ENCODE measurements at regions not wholly inside any gene's neighbourhood (a gene's known extent, or its start where the extent isn't known, plus 50 kb on each side); places are given as distances from the start of the nearest gene placed in this dataset.

DNA sequence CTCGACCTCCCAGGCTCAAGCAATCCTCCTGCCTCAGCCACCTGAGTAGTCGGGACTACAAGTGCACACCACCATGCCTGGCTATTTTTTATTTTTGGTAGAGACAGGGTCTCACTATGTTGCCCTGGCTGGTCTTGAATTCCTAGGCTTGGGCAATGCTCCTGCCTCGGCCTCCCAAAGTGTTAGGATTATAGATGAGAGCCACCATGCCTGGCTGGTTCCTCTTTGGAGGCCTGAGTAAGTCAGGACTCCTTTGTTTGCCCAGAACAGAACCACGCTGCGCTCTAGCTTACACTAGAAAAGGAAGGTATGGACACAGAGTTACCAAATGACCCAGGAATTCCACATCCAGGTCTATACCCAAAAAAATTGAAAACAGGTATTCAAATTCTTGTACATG, 135.9 kb upstream of the SLC1A4 start:
- DNase-seq: no peak

DNA sequence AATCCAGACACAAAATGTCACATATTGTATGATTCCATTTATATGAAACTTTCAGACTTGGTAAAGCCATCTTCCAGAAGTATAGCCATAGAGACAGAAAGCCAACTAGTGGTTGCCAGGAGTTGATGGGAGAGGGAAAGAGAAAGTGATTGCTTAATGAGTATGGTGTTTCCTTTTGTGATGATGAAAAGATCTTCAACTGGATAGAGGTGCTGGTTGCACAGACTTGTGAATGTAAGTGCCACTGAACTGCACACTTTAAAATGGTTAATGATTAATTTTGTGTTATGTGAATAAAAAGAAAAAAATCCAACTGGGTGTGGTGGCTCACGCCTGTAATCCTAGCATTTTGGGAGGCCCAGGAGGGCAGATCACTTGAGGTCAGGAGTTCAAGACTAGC, 135.3 kb upstream of the SLC1A4 start:
- no peak for DNase-seq

DNA sequence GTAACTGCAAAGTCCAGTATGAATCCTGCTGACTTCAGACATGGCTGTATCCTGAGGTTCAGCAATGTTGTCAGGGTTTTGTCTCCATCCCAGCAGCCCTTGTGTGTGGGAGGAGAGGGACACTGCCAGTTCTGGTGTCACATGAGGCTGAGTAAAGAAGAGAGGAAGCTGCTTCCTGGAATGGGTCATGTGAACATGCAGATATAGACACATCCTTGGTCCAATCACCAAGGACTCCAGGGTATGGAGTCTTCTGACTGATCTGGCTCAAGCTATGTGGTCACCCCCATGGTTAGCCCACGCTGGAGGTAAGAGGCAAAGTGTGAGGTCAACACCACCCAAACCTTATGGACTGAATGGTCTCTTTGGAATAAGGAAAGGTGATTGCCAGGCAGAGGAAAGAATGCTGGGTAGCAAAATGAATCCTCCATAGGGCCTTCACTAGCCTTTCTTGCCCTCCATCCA, 134.4 kb upstream of the SLC1A4 start:
- peak in 1 of 3 donors; percentile 39 for DNase-seq

DNA sequence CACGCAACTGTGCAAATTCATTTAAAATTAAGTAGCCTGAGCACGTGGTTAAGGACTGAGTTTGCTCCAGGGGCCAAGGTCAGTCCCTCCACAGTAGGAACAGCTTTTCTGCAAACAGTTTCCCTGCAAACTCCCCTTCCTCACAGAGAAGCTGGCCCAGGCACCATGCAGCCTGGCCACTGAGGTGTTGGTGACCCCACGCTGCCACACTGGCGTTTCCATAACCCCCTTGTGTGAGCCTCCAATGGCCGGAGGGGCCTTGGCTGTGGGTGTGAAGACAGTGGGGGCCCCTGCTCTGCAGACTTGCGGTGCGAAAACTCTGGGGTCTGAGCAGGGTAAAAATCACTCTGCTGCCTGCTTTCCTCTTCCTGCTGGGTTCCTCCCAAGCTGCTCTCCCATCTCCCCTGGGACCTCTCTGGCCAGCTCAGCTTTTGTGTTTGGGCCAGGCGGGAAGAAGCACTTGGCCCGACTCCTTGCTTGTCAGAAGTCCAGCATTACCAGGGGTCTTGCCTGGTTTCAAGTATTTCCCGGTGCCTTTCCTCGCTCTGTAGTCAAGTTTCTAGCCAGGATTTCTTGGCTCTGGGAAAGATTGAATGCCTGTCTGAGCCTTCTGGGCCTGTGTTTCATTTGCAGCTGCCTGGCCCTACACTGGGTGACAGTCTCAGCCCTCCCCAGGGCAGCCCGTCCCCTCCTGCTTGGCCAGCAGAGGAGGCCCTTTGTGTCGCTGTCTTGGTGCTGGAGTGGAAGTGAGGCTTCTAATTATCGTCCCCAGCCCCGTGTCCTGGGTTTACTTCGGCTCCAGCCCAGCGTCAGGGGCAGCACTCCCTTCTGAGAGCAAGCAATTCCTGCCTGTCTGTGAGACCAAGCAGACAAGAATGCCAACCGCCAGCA, 131.4 kb upstream of the SLC1A4 start:
- DNase-seq: peak in 2 of 3 donors; percentile 55 to 79

DNA sequence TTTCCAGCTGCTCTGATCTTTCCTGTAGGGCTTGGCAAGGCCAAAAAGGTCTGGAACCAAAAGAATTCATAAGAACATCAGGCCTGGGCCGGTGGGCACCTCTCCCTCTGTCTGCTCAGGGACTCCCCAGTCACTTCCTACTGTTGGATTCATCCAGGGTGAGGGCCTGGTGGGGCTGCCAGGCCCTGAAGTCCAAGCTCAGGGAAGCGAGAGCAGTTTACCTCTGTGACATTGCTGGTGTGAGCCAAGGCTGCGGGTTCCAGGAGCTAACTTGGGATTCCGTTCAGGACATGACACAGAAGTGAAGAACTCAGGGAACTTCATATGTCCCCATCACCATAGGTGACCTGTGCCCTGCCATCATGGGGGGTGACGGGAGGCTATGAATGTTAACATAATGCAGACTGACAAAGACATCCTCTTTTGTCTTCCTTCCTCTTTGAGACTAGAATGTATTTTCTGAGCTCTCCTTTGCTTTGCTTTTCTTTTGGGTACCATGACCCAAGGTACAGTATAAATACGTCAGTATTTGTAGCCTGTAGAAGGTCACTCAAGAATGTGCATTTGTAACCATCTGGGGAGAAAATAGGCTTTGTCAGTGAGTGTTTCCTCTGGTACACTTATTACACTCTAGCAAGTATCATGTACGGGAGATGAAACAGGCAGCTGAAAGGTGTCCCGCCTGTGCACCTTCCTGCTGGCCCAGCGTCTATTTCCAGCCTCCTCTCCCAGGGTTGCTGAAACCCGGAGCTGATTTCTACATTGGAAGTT, 130.5 kb upstream of the SLC1A4 start:
- DNase-seq: peak in 1 of 3 donors; percentile 45

DNA sequence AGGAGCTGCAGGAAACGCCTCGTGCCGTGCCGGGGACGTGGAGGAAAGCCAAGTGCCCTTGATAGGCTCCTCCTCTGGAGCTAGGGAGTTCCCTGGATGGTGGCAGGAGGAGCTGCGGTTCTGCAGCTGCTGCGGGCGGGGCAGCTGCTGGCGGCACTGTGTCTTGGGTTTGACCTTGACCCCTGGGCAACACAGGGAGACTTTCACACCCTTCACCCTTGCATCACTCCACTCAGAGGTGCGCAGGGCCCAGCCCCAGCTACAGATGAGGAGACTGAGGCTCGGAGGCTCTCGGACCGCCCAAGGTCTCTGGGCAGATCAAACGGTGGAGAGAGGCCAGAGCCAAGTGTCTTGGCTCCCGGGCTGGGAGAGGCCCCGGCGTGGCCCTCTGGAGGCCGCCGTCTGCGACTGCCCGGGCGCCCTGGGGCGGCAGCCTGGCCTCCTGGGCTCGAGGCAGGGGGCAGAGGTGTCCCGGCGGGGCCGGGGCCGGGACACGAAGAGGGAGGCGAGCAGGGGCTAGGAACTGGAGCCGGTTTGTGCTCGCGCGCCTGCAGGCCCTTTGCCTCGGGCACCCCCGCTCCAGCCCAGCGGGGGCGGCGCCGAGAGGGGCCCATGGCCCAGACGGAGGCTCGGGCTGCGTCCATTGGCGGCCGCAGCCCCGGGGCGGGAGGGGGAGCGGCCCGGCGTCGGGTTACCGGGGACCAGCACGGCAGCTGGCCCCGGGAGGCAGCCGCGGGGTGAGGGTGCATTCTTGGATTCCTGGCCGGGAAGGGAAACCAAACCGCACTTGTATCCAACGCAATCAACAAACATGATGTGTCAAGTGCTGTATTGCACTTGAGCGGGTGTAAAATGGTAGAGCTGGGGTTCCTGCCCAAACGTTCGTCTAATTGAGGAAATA, 129.6 kb upstream of the SLC1A4 start:
- peak; percentile 73 to 88 (median 85) for DNase-seq

DNA sequence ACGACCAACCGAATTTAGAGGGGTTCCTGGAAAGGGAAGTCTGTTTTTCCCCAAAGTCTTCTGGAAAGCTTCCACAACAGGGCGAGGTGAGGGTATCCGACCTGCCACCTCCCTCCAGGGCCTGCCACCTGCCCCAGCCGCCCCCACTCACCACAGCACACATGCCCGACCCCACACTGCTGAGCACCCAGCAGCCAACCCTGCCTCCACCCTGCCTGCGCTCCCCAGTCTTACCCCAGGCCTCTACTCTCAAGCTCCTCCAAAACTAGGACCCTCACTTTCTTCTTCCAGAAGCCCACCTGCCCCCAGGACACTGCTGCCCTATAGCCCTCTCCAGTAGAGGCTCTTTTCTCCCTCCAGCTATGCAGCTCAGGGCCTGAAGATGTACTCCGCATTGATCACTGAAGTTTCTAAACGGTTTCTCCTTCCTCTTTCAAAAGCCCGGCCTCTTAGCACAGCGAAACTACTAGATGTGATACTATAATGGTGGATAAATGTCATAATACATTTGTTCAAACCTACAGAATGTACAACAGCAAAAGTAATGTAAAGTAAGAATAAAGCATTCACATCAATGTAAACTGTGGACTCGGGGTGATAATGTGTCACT, 128.8 kb upstream of the SLC1A4 start:
- peak in 1 of 3 donors; percentile 37 for DNase-seq

DNA sequence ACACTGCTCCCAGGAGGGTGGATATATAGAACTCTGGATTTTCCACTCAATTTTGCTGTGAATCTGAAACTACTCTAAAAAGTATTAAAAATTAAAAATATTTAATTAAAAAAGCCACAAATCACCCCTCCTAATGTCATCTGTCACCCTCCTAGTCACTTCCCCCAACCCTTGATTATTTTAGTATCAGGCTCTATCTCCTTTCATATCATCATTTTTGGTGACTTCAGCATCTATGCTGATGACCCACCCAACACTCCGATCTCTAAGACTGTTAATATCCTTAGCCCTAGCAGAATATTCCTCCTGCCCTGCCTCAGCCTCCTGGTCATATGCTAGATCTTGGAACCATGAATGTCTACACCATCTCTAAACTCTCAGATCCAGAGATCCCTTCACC, 128.3 kb upstream of the SLC1A4 start:
- DNase-seq: no peak

DNA sequence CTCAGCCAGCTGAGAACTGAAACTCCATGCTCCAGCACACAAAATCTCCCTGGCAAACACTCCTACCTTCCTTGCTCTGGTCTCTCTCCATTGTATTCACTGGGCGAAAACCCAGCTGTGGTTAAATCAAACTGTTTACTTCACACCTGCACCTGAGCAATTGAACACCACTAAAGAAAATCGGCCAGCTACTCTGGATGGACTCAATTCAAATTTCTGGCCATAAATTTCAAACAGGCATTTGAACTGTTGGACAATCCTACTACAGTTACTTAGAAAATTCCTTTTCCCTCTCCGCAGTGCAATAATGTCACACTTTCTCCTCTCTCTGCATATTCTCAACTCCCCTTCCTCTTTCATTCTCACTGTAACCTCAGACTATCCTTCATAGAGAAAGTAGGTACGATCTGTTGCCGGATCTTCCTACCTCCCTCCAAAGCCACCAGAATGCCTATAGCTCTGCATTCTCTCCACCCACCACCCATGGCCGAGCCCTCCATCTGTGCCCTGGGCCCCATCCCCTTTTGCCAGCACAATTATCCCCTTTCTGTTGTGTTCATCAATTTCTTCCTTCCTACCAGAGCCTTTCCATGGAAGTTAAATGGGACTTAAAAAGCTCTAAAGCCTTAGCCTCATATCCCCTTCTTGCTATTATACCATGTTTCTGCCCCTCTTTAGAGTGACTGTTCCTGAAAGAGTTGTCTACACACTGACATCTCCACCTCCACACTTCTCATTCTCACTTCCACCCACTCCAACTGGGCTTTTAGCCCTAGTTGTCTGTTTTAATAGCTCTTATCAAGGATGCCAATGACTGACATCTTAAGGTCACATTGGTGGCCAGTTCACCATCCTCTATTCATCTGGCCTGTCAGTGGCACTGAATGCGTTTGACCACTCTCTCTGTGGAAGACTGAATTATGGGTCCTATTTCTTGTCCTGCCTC, 127.5 kb upstream of the SLC1A4 start:
- no peak for DNase-seq

DNA sequence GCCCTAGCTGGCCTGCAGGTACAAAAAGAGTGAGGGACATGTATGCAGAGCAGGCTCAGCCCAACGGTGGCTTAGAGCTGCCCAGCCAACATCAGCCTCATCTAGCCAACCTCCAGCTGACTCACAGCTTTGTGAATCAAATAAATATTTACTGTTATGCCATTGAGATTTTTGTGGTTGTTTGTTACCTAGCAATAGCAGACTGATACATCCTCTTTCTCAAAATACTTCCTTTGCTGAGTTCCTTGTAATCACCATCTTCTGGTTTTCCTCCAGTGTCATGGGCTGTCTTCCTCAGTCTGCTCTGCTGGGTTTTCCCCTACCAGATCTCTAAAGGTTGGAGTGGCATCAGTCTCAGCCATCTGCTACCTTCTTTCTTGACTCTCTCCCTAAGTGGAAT, 126.6 kb upstream of the SLC1A4 start:
- DNase-seq: no peak

DNA sequence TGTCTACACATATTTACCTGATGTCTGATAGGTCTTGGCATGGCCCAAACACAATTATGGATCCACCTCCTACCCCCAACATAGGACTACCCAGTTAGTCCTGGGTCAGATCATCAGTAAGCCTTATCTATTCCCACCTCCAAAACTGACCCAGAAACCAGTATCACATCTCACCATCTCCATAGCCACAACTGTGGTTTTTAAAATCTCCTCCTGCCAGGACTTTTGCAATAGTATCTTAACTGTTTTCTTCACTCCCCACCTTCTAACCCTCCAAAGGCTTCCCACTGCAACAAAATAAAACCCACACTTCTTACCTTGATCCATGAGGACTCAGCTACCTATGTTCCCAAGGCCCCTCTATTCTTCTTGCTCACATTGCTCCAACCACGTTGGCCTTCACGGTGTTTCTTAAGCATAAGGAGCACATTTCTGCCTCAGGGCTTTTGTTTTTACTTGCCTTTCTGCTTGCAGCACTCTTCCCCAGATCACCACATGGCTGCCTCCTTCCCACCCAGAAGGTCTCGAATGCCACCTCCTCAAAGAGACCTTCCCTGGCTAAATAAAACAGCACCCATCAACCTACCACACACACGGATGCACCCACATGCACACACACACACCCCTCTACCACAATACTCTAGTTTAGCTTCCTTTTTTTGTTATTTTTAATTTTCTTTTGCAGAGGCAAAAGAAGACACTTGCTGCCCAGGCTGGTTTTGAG, 125.9 kb upstream of the SLC1A4 start:
- no peak for DNase-seq

DNA sequence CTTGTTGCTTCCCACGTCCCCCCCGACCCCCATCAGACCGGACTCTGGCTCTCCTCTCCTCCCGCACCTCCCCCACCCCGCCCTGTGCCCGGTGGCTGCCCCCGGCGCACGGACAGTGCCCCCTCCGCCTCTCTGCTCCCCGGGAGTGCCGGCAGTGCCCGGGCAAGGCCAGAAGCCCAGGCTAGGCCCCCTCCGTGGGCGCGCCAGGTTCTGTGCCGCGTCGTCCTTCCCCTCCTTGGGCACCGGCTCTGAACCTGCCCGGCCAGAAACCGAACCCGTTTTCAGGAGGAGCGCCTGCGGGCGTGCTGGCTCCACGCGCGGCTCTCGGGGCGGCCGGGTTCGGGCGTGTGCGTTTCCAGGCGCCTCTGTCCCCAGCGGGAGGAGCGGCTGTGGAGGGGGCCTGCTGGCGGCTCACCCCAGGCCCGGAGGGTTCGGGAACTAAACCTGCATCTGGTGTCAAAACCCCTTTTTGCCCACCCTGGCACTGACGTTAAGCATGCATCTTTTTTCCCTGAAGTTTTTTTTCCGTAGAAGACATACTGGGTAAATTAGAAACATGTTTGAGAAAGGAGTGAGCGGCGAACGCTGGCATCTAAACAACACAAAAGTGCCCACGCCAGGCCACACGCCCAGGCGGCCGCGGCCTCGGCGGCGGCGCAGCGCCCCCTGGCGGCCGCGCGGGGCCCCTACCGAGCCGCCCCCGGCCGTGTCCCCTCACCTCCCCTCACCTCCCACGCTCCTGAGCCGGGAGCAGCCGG, 123.9 kb upstream of the SLC1A4 start:
- DNase-seq: peak; percentile 63 to 86 (median 66)

DNA sequence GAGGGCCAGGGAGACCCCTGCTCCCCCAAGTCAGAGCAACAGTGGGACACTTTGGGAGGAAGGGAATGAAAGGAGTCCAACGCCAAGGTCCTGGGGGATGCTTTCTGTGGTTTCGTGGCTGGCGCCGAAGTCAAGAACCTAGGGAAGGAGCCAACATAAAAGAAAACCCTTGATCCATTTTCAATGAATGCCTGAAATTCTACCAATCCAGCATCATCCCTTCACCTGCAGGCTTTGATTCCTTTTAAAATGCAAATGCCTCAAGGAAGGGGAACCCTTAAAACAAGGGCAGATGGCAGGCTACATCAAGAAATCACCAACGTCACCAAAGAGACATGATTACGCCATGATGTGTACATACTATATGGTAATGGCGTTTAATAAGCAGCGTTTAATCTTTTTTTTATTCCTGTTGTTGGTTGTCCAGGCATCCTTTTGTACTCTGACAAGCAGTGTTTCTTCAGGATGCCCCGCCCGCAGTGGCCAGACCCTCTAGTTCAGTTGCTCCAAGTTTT, 123.3 kb upstream of the SLC1A4 start:
- no peak for DNase-seq

DNA sequence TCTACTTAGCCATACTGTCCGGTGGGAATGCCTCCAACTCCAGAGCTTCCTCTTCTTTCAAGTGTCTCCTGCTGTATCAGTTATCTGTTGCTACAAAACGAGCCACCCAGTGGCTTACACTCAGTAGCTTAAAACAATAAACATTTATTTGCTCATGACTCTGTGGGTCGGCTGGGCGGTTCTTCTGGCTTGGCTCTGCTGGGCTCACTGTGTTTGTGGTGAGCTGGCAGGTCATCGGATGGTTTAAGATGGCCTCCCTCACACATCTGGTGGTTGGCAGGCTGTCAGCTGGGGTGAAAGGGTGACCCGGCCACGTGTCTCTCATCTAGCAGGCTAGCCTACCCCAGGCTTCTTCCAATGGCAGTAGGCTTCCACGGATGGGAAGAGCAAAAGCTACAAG, 122.4 kb upstream of the SLC1A4 start:
- DNase-seq: no peak

DNA sequence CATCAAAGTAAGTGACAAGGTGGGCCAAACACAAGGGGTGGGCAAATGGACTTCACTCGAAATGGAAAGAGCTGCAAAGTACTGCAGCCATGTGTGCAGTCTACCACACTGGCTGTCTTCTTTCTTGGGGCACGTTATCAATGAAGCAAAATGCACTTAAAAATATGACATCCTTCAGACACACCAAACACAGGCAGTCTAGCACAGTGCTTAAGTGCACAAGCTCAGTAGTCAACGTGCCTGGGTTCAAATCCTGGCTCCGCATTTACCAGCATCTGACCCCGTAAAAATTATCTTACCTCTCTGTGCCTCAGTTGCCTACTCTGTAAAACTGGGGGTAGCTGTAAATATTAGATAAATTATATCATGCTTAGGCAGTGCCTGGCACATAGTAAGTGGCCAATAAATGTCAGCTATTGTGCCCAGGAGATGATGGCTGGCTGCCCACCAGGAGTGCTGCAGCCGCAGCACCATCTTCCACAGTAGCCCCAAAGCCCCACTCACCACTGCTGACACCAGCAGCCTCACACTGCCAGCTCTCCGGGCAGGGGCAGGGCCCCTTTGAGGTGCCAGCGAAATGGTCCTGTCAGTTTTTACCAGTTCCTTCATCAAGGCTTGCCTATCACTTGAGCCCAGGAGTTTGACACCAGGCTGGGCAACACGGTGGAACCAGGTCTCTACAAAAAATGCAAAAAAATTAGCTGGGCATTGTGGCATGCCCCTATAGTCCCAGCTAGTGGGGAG, 121.8 kb upstream of the SLC1A4 start:
- no peak for DNase-seq

DNA sequence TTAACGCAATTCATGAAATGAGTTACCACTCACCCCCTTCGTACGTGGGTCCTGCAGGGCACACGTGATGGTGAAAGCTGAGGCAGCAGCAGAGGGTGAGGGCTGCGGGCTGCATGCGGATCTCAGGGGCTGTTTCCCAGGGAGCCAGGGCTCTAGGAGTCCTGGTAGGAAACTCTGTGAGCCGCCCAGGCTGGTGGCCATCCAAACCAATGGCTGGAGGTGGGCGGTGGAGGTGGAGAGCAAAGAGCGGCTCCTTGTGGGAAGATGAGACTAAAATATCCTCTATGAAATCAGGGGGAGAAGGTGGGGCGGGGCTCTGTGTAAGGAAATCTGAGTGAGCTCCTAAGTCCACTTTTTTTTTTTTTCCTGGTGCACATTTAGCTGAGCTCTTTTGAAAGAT, 120.1 kb upstream of the SLC1A4 start:
- no peak for DNase-seq

DNA sequence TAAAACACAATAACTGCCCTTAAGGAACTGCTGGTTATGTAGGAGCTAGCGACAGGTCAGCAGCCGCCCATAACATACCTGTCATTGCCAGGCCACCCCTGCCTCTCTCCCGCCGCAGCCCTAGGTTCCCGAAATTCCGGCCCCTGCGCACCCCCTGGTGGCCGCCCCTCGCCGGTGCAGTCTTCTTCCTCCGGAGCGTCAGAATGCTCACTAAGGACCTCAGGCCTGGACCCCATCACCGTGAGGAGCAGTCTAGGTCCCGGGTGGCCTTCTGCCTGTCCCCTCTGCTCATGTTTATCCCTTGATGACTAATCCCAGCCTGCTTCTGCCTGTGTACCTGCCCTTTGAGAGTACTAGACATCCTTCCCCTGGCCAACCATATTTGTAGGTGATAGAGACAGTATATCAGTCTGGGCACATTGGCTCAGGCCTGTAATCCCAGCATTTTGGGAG, 115.7 kb upstream of the SLC1A4 start:
- peak; percentile 31 to 80 (median 67) for DNase-seq

DNA sequence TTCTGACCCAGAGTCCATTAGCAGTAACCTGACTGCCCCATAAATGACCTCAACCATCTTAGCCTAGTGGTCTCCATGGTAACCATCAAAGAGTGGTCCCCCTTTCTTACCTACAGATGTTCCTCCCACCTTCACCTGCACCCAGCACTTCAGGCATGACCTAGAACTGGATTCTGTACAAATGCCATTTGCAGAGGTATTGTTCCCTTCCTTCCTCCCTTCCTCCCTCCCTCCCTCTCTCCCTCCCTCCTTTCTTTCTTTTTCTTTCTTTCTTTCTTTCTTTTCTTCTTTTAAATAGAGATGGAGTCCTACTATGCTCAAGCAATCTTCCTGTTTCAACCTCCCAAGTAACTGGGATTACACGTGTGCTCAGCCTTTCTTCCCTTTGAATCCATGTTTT, 114.6 kb upstream of the SLC1A4 start:
- DNase-seq: no peak

Measured in muscle of back (tissue), 3 donors.